Omental fat pad (tissue), 3 donors: ENCODE measurements at regions not wholly inside any gene's neighbourhood (a gene's known extent, or its start where the extent isn't known, plus 50 kb on each side); places are given as distances from the start of the nearest gene placed in this dataset.

Experiments used
- ATAC-seq: fragments of 150-250 bp; one replicate; pipeline ENCODE4 v1.9.1; 2016; ENCODE audit warnings: mild to moderate bottlenecking, moderate library complexity; ENCODE audit not compliant: low FRiP score
- DNase-seq: peaks from one replicate; pipeline ENCODE4 v3.0.0-alpha.2; 2019; ENCODE audit warnings: low spot score
- TF ChIP-seq, protein P1 (sequence below), 3 donors: fragments of 450-650 bp; IDR thresholded peaks; one replicate each; pipeline ENCODE4 v1.5.1; 2016 to 2017; ENCODE audit warnings: antibody characterized with exemption in 3 of 3, mild to moderate bottlenecking in 3 of 3, moderate library complexity in 2 of 3

DNA sequence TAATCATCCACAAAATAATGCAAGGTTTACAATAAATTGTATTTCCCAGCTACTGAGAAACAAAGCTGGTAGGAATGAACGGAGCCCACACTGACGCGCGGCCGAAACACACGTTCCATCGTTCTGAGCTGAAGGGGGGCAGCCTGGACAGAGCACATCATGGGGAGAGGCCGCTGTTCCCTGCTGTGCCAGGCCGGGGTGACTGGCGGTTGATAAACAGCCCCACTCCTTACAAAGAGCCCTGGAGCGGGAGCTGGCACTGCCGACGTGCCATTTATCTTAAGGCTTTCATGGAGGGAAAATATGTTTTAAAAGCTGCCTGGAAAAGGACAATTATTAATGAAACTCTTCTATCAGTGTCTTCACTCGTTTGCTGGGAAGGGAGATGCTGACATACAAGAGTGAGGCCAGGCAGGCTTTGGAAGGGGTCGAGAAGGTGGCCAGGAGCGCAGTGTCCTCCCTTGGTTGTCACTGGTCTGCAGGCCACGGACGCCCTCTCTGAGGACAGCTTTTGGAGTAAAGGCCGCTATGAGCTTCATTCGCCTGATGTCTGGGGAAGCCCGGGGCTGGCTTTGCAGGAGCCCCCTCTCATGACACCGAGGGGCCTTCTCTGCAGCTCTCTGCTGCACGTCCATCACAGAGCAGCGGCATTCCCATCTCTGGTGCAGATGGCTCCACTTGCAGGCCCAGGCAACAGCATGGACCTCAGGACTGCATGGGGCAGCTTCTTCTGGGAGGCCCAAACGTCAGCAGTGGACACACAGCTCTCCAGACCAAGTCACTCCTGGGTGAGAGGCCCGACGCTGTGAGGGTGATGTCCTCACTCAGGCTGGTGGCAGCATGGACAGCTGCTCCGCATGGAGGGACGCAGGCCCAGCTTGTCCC is 355.3 kb upstream of the SFSWAP start:
- TF ChIP-seq, protein P1, sequence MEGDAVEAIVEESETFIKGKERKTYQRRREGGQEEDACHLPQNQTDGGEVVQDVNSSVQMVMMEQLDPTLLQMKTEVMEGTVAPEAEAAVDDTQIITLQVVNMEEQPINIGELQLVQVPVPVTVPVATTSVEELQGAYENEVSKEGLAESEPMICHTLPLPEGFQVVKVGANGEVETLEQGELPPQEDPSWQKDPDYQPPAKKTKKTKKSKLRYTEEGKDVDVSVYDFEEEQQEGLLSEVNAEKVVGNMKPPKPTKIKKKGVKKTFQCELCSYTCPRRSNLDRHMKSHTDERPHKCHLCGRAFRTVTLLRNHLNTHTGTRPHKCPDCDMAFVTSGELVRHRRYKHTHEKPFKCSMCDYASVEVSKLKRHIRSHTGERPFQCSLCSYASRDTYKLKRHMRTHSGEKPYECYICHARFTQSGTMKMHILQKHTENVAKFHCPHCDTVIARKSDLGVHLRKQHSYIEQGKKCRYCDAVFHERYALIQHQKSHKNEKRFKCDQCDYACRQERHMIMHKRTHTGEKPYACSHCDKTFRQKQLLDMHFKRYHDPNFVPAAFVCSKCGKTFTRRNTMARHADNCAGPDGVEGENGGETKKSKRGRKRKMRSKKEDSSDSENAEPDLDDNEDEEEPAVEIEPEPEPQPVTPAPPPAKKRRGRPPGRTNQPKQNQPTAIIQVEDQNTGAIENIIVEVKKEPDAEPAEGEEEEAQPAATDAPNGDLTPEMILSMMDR (IDR thresholded peaks at IDR 0.05), result no peak
- DNase-seq (no peak), ATAC-seq (no peak)

DNA sequence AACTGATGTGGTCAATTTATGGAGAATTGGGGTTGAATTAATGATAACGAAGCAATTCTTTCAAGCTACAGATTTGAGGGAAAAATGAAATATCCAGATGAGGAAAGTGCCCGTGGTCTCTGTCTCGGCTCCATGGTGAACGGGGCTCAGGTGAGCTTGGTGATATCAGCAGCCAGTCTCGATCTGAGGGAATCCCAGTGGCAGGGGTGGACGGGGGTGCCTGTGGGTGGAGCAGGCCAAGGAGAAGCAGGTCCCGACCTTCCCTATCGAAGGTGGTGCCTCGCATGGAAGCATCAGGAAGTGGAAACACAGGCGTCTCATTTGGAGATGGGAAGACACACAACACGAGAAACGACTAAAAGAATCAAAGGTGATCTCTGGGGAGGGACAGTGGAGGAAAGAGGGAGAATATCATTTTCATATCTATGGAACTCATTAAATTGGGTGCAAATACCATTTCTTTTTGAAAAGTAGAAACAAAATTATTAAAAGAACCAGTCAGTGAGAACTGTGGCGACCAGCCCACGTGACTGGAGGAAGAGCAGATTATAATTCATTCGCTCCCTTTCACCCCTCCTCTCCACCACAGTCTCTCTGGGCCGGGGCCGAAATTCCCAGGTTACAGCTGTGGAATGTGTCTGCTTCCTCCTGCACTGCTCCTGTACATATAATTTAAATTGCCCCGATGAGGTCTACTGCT is 354.3 kb upstream of the SFSWAP start:
- TF ChIP-seq, protein P1 (IDR thresholded peaks at IDR 0.05), result no peak
- no peak for DNase-seq
- ATAC-seq, result no peak

DNA sequence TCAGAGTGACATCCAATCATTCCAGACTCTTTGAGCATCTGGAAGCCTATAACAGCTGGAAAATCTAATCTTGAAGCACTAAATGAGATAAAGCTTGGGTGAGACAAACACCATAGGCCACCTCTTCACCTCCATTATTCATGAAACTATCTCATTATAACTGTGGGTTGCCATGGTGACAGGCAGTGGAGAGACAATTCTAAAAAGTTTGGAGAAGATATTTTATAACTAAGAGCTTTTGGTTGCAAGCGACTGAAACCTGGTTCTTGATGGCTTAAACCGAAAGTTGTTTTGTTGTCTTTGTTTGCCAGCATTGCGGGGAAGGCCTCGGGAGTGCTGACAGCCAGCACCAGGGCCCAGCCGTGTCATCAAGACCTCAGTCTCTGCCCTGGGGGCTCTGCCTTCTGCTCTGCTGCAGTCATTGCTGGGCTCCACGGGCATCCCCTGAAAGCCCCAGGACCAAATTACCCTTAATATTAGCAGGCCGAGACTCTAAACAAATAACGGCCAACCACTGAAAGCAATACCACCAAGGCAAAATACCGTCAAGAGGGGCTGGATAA is 353.6 kb upstream of the SFSWAP start:
- no peak for ATAC-seq
- no peak for DNase-seq
- TF ChIP-seq, protein P1 (IDR thresholded peaks at IDR 0.05), result no peak

DNA sequence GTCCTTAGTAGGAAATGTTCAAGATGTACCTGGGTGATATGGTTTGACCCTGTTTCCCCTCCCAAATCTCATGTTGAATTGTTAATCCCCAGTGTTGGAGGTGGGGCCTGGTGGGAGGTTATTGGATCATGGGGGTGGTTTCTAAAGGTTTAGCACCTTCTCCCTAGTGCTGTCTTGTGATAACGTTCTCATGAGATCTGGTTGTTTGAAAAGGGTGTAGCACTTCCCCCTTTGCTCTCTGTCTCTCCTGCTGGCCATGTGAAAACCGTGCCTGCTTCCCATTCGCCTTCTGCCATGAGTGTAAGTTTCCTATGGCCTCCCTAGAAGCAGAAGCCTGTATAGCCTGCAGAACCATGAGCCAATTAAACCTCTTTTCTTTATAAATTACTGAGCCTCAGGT is 353.0 kb upstream of the SFSWAP start:
- no peak for ATAC-seq
- TF ChIP-seq, protein P1 (IDR thresholded peaks at IDR 0.05), result no peak
- DNase-seq, result no peak

GRCh38 chr12:131362291-131363211 is 348.3 kb upstream of the SFSWAP start:
- TF ChIP-seq, protein P1 (IDR thresholded peaks at IDR 0.05), result no peak
- ATAC-seq (no peak), DNase-seq (no peak)

DNA sequence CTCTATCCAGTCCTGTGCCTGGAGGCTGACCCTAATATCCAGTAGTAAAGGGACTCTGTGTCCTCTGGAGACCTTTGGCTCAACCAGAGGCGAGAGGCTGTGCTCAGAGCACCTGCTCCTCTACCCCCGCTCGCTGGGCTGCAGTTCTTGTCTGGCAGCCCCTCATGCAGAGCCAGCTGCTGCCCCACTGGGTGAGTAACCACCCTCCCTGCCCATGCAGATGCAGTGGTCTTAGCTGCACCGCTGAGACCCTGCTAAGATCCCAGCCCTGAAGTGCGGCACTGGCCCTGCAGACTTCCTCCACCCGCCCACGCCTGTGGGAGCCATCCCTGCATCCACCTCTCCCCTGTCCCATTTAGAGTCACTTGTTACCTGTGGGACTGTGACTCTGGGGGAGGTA is 347.5 kb upstream of the SFSWAP start:
- DNase-seq, result no peak
- TF ChIP-seq, protein P1 (IDR thresholded peaks at IDR 0.05), result no peak
- ATAC-seq, result no peak
